ENCODE measurements at regions not wholly inside any gene's neighbourhood (a gene's known extent, or its start where the extent isn't known, plus 50 kb on each side); places are given as distances from the start of the nearest gene placed in this dataset.

DNA sequence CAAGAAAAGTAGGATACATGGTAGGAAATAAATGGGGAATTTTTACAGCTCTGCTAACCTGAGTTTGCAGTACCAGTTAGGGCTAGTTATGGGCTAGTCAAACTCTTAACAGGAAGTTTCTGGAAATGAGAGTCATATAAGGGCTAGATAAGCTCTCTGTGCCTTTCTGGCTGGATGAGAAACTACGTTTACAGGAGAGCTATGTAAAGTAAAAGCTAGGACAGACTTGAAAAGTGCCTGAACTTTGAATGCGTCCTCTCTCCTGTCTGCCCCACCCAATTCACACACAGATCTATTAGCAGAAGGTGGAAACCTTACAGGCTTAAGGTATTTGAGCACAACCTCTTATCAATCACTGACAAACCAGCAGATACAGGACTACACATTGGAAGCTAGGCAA lies 167.1 kb downstream of the SNX19 start:
- no peak overlapping the region for H3K4me3 Mint-ChIP-seq

GRCh38 chr11:130760515-130761125 lies 155.7 kb downstream of the SNX19 start:
- Mint-ChIP-seq H3K4me3 (no peak overlapping the region), H3K27me3 (peaks cover 0 to 19% (median 3%) of the 10 kb centered on the region in 5 donors), H3K4me1 (peaks cover 0 to 2% (median 0%) of the 10 kb centered on the region in 4 donors), H3K9me3 (no peaks in the 10 kb centered on the region), H3K36me3 (no peaks in the 10 kb centered on the region), H3K27ac (no peak overlapping the region)
- ATAC-seq (no peak), DNase-seq (no peak)
- POLR2A ChIA-PET: no interaction called here

More for the DNA sequence above, 167.1 kb downstream of the SNX19 start:
- POLR2A ChIA-PET: no interaction called here
- H3K27me3 Mint-ChIP-seq: peaks cover 3 to 42% (median 14%) of the 10 kb centered on the region in 5 donors
- no peaks in the 10 kb centered on the region for H3K9me3 Mint-ChIP-seq
- ATAC-seq: no peak
- DNase-seq: no peak
- H3K36me3 Mint-ChIP-seq: no peaks in the 10 kb centered on the region
- H3K4me1 Mint-ChIP-seq: no peaks in the 10 kb centered on the region
- no peak overlapping the region for H3K27ac Mint-ChIP-seq

- DNase-seq (no peak), ATAC-seq (no peak)
- no peaks in the 10 kb centered on the region for H3K9me3 Mint-ChIP-seq
- POLR2A ChIA-PET: no interaction called here
- H3K27ac Mint-ChIP-seq: no peak overlapping the region
- no peaks in the 10 kb centered on the region for H3K36me3 Mint-ChIP-seq
- H3K27me3 Mint-ChIP-seq: peaks cover 0 to 18% (median 3%) of the 10 kb centered on the region in 5 donors
- H3K4me3 Mint-ChIP-seq: no peak overlapping the region
- H3K4me1 Mint-ChIP-seq: peaks cover 2 to 10% (median 6%) of the 10 kb centered on the region in 4 donors
Observed at GRCh38 chr11:130761560-130762220, 154.6 kb downstream of the SNX19 start.

DNA sequence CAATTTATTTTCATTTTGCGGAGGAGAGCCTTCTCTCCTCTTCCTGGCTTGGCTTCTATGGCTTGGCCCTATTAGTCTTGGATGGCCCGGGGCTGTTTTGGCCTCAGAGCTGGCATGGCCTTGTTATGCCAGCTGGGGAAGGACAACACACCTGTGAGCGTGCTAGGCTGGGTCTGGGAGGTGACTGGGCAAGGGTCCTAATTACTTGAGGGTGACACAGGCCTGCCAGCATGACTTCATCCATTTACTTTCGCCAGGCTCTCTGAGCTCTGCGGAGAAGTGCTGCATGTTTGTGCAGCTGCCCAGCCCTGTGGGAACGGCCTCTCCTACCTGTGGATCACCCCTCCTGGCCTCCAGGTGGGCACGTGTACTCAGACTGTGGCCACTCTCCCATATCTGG lies 153.6 kb downstream of the SNX19 start:
- Mint-ChIP-seq H3K4me3 (no peak overlapping the region), H3K4me1 (peaks cover 0 to 12% (median 6%) of the 10 kb centered on the region in 4 donors), H3K36me3 (no peaks in the 10 kb centered on the region), H3K27ac (no peak overlapping the region), H3K27me3 (peaks cover 0 to 16% (median 3%) of the 10 kb centered on the region in 5 donors), H3K9me3 (no peaks in the 10 kb centered on the region)
- no peak for DNase-seq
- ATAC-seq: no peak
- POLR2A ChIA-PET: no interaction called here

DNA sequence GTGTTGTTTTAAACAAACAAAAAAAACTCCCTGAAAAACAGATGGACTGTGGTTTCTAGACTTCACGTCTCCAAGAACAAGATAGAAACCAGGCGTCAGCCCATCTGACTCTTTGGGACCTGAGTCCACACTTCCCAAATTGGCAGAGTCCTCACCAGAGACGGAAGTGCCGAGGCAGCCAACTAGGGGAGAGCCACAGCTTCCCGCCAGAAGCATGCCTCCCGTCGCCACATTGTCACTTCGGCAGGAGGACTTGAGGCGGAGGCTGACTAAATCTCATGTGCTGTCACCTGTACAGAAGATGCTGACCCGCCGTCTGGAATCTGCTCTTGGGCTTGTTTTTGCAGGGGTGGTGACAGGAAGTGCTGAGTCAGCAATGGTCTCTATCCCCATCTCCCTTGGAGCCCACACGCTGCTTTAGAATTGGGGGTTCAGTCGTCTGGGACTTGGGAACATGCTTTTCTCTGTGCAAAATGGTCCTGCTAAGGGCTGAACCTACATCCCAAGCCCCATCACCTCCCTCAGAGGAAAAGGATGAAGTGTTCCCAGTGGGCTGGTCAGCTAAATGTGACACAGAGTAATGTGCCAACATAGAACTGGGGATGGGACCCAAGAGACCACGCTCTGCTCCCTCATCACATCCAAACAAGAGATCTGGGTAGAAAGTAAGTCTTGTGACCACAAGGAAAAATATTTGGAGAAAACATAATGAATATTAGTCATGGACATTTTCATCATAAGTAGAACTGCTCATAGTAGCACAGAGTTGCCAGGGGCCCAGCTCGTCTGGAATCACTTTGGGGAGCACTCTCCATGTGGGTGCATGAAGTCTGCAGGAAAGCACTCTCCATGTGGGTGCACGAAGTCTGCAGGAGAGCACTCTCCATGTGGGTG lies 152.9 kb downstream of the SNX19 start:
- ATAC-seq: no peak
- H3K9me3 Mint-ChIP-seq: no peaks in the 10 kb centered on the region
- peak overlapping the region in 1 of 10 donors; percentile 63 for H3K27ac Mint-ChIP-seq
- no peak for DNase-seq
- H3K4me1 Mint-ChIP-seq: peaks cover 0 to 12% (median 6%) of the 10 kb centered on the region in 4 donors
- H3K36me3 Mint-ChIP-seq: no peaks in the 10 kb centered on the region
- H3K4me3 Mint-ChIP-seq: no peak overlapping the region
- POLR2A ChIA-PET: no interaction called here
- H3K27me3 Mint-ChIP-seq: peaks cover 0 to 16% (median 3%) of the 10 kb centered on the region in 5 donors

DNA sequence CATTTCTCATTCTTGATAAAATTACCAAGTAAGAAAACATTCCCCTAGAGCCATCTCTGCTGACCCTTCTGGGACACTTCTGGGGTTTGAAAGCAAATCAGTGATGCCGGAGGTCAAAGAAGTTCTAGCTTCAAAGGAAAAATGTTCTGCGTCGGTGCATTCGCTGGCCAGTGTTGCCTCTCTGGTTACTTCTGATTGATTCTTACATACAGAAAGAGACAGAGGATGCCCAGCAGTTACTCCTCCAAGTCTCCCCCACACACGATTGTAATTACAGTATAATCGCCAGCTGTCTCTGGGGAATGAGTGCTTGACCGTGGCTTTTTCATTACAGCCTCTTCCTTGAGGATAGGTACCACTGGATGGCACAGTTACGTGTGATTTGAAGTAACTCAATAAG lies 150.9 kb downstream of the SNX19 start:
- Mint-ChIP-seq H3K4me1 (peaks cover 0 to 12% (median 6%) of the 10 kb centered on the region in 4 donors), H3K4me3 (no peak overlapping the region), H3K36me3 (no peaks in the 10 kb centered on the region), H3K9me3 (no peaks in the 10 kb centered on the region), H3K27ac (no peak overlapping the region), H3K27me3 (peaks cover 0 to 20% (median 5%) of the 10 kb centered on the region in 5 donors)
- ATAC-seq (no peak), DNase-seq (no peak)
- POLR2A ChIA-PET: no interaction called here

DNA sequence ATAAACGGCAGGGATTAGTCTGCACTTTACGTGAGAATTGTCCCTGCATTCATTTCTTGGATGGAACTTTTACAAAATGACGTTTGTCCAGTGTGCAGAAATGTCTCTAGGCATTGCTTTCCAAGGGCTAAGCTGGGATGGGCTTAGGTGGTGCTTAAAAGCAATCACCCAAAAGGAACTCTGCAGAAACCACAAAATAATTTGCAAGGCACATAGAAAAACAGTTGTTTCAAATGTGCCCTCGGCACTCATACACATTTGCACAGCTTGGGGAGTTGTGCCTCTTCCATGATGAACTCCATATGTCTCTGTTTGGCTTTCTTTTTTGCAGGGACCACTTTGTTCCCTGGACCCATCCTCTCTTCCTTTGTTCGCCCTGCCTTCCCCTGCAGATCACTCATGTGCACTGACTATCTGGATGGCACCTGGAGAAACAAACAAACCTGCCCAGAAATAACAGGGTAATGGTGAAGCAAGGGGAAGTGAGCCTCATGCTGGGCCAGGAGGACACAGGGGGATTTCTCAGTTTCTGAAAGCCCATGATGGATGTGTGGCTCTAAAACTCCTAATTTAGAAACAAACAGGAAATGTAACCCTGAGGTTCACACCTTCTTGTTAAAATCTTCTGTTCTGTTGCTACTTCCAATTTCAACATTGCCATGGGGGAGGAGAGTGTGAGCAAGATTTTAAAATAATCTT lies 150.2 kb downstream of the SNX19 start:
- no peak for ATAC-seq
- H3K4me1 Mint-ChIP-seq: peaks cover 0 to 12% (median 6%) of the 10 kb centered on the region in 4 donors
- POLR2A ChIA-PET: no interaction called here
- no peaks in the 10 kb centered on the region for H3K36me3 Mint-ChIP-seq
- DNase-seq: no peak
- H3K9me3 Mint-ChIP-seq: no peaks in the 10 kb centered on the region
- peak overlapping the region in 1 of 10 donors; percentile 33 for H3K27ac Mint-ChIP-seq
- peaks cover 0 to 16% (median 2%) of the 10 kb centered on the region in 5 donors for H3K27me3 Mint-ChIP-seq
- H3K4me3 Mint-ChIP-seq: no peak overlapping the region

DNA sequence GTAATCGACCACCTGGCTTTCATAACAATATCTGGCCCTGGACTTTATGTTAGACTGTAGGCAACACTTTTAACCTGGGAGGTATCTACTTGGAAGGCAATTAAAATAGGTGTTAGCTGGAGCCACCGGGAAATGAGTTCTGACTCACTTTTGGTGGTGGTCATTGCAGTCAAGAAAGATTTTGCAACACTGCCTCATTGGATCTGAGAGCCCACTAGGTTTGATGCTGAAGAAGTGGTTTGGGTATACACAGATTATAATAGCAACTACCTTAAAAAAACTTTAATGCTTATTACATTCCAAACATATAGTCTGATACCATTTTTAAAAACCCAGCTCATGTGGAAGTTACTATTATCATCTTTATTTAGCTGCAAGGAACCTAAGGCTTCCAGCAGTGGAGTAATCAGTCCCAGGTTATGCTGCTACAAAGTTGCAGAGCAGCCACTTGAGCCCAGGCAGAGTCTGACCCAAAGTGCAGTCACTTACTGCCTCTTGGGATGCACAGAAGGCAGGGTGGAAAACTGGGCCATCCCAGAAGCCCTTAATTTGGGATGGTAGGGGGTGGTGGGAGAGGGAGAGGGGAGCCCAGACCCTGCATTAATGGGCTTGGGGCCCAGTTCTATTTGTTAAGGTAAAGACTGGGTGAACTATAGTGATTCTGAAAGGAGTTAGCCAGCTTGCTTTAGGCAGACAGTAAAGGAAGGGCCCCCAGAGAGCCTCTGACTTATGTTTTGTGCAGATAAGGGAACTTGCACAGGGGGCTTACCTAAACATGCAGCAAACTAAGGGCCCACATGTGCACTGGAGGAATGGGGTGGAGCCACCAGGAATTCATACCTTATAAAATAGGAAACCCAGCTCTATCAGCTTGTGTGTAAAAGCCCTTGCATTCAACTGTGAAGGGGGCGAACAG lies 149.4 kb downstream of the SNX19 start:
- H3K36me3 Mint-ChIP-seq: no peaks in the 10 kb centered on the region
- POLR2A ChIA-PET: no interaction called here
- ATAC-seq (no peak), DNase-seq (no peak)
- H3K9me3 Mint-ChIP-seq: no peaks in the 10 kb centered on the region
- no peak overlapping the region for H3K27ac Mint-ChIP-seq
- peaks cover 0 to 16% (median 2%) of the 10 kb centered on the region in 5 donors for H3K27me3 Mint-ChIP-seq
- peaks cover 0 to 12% (median 6%) of the 10 kb centered on the region in 4 donors for H3K4me1 Mint-ChIP-seq
- H3K4me3 Mint-ChIP-seq: no peak overlapping the region

DNA sequence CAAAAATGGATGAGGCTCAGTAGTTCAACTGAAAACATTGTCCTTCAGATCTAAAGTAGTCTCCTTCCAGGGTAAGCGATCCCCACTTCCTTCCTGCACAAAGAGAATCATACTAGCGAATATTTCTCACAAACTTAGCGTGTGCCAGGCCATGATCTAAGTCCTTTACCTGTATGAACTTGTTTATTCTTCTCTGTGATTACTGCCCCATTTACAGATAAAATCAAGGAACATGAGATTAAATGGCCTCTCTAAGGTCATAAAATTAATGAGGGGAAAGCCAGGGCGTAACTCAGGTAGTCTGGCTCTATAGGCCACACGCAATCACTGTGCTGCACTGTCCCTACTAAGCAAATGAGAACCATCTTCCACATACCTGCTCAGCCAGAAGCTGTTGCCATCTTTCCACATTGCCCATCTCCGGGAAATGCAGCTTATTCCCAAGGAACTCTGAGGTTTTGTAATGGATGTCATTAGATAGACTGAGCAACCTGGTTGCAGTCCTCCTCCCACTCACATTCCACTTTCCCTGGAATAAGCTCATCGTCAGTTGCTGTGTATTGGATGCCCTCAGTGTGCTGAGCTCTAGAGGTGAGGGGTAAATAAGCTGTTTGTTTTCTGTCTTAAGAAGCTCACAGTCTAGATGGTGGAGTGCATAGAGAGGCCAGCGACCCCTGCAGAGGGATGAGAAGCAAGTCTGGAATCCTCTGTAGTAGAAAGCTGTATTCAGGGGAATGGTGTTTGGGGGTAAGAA lies 146.3 kb downstream of the SNX19 start:
- H3K9me3 Mint-ChIP-seq: no peaks in the 10 kb centered on the region
- no peak for ATAC-seq
- POLR2A ChIA-PET: no interaction called here
- H3K4me1 Mint-ChIP-seq: peaks cover 0 to 12% (median 6%) of the 10 kb centered on the region in 4 donors
- no peaks in the 10 kb centered on the region for H3K36me3 Mint-ChIP-seq
- DNase-seq: no peak
- peaks cover 0 to 23% (median 2%) of the 10 kb centered on the region in 5 donors for H3K27me3 Mint-ChIP-seq
- no peak overlapping the region for H3K27ac Mint-ChIP-seq
- no peak overlapping the region for H3K4me3 Mint-ChIP-seq

- Mint-ChIP-seq H3K4me1 (peaks cover 0 to 2% (median 0%) of the 10 kb centered on the region in 4 donors), H3K27me3 (peaks cover 0 to 18% (median 2%) of the 10 kb centered on the region in 5 donors)
- POLR2A ChIA-PET: no interaction called here
Observed at GRCh38 chr11:130771708-130772107, 144.6 kb downstream of the SNX19 start.

More at GRCh38 chr11:130771708-130772107, 144.6 kb downstream of the SNX19 start:
- no peaks in the 10 kb centered on the region for H3K36me3 Mint-ChIP-seq
- no peak overlapping the region for H3K4me3 Mint-ChIP-seq
- H3K9me3 Mint-ChIP-seq: no peaks in the 10 kb centered on the region
- ATAC-seq (no peak), DNase-seq (no peak)
- H3K27ac Mint-ChIP-seq: no peak overlapping the region
